Upper lobe of right lung (tissue), 1 donor: ENCODE measurements at regions not wholly inside any gene's neighbourhood (a gene's known extent, or its start where the extent isn't known, plus 50 kb on each side); places are given as distances from the start of the nearest gene placed in this dataset.

Experiments
- ATAC-seq: fragments of 200-7000 bp; cut with Tn5 transposase; one replicate; pipeline ENCODE4 v1.9.1; 2020; ENCODE audit warnings: mild to moderate bottlenecking, moderate library complexity
- DNase-seq: peaks from one replicate; pipeline ENCODE4 v3.0.0-alpha.2; 2020
- H3K27ac ChIP-seq: fragments of 200-600 bp; one replicate; pipeline ENCODE4 v1.8.0; 2022
- H3K27me3 ChIP-seq: fragments of 200-600 bp; one replicate; pipeline ENCODE4 v1.8.0; 2022; ENCODE audit warnings: mild to moderate bottlenecking
- H3K36me3 ChIP-seq: fragments of 200-600 bp; one replicate; pipeline ENCODE4 v1.8.0; 2022
- H3K4me1 ChIP-seq: fragments of 200-600 bp; one replicate; pipeline ENCODE4 v1.8.0; 2022
- H3K4me3 ChIP-seq: fragments of 200-600 bp; one replicate; pipeline ENCODE4 v1.8.0; 2022; ENCODE audit warnings: mild to moderate bottlenecking
- H3K9me3 ChIP-seq: fragments of 200-600 bp; one replicate; pipeline ENCODE4 v1.8.0; 2022
- CTCF ChIP-seq: fragments of 200-600 bp; IDR thresholded peaks from one replicate; pipeline ENCODE4 v1.8.0; 2022; ENCODE audit warnings: antibody characterized with exemption
- intact Hi-C: fragments of 100-400 bp; cut with DNase I; formaldehyde crosslinking; loops from one replicate; pipeline ENCODE4 v1.11.0; 2022
- donor health status: DM: no; HTN: yes; CAD: no; lungs with severe emphysema.

- H3K27me3 ChIP-seq: no peaks in the 10 kb centered on the region
- no peaks in the 10 kb centered on the region for H3K4me1 ChIP-seq
- DNase-seq (no peak), ATAC-seq (no peak)
- no peaks in the 10 kb centered on the region for H3K36me3 ChIP-seq
- no peaks in the 10 kb centered on the region for H3K9me3 ChIP-seq
- H3K27ac ChIP-seq: no peak overlapping the region
- H3K4me3 ChIP-seq: no peak overlapping the region
- intact Hi-C loops: no loop called here
- TF ChIP-seq CTCF: no peak
Measured at GRCh38 chr7:35487841-35488240, 207.1 kb downstream of the HERPUD2 start.

- no peak for TF ChIP-seq CTCF
- no peak overlapping the region for H3K27ac ChIP-seq
- no peaks in the 10 kb centered on the region for H3K4me1 ChIP-seq
- no peak for DNase-seq
- no peak overlapping the region for H3K4me3 ChIP-seq
- no peaks in the 10 kb centered on the region for H3K9me3 ChIP-seq
- H3K36me3 ChIP-seq: no peaks in the 10 kb centered on the region
- ATAC-seq: no peak
- intact Hi-C loops: no loop called here
- no peaks in the 10 kb centered on the region for H3K27me3 ChIP-seq
Measured at GRCh38 chr7:35487402-35487801, 207.5 kb downstream of the HERPUD2 start.

GRCh38 chr7:35485436-35485835 is 209.5 kb downstream of the HERPUD2 start:
- ATAC-seq: no peak
- Histone ChIP-seq H3K4me1 (no peaks in the 10 kb centered on the region), H3K27ac (no peak overlapping the region), H3K9me3 (no peaks in the 10 kb centered on the region), H3K36me3 (no peaks in the 10 kb centered on the region), H3K27me3 (no peaks in the 10 kb centered on the region), H3K4me3 (no peak overlapping the region)
- DNase-seq: no peak
- no peak for TF ChIP-seq CTCF
- intact Hi-C loops: no loop called here

GRCh38 chr7:35483568-35483967 is 211.4 kb downstream of the HERPUD2 start:
- H3K27me3 ChIP-seq: no peaks in the 10 kb centered on the region
- intact Hi-C loops: no loop called here
- no peaks in the 10 kb centered on the region for H3K36me3 ChIP-seq
- no peak for DNase-seq
- no peaks in the 10 kb centered on the region for H3K9me3 ChIP-seq
- no peaks in the 10 kb centered on the region for H3K4me1 ChIP-seq
- no peak for TF ChIP-seq CTCF
- ATAC-seq: no peak
- no peak overlapping the region for H3K27ac ChIP-seq
- no peak overlapping the region for H3K4me3 ChIP-seq

- H3K27me3 ChIP-seq: no peaks in the 10 kb centered on the region
- H3K4me1 ChIP-seq: no peaks in the 10 kb centered on the region
- intact Hi-C loops: no loop called here
- H3K27ac ChIP-seq: no peak overlapping the region
- TF ChIP-seq CTCF: no peak
- DNase-seq (no peak), ATAC-seq (no peak)
- H3K36me3 ChIP-seq: no peaks in the 10 kb centered on the region
- no peaks in the 10 kb centered on the region for H3K9me3 ChIP-seq
- H3K4me3 ChIP-seq: no peak overlapping the region
Measured at GRCh38 chr7:35482231-35482630, 212.7 kb downstream of the HERPUD2 start.

GRCh38 chr7:35480806-35481205 is 214.1 kb downstream of the HERPUD2 start:
- Histone ChIP-seq H3K27ac (no peak overlapping the region), H3K27me3 (no peaks in the 10 kb centered on the region), H3K9me3 (no peaks in the 10 kb centered on the region), H3K4me3 (no peak overlapping the region), H3K4me1 (no peaks in the 10 kb centered on the region), H3K36me3 (no peaks in the 10 kb centered on the region)
- intact Hi-C loops: no loop called here
- ATAC-seq (no peak), DNase-seq (no peak)
- TF ChIP-seq CTCF: no peak
